H1 (cell line): ENCODE measurements at regions not wholly inside any gene's neighbourhood (a gene's known extent, or its start where the extent isn't known, plus 50 kb on each side); places are given as distances from the start of the nearest gene placed in this dataset.

ENCODE experiments used
- BCL11A ChIP-seq, 2 experiments: IDR thresholded peaks; one replicate each; pipeline ENCODE4 v1.6.1; 2011; ENCODE audit warnings: low read depth in 2 of 2, low read length in 2 of 2, mild to moderate bottlenecking in 2 of 2
- CEBPB ChIP-seq: IDR thresholded peaks from 2 replicates; pipeline ENCODE4 v1.6.1; 2012; ENCODE audit warnings: low read depth, low read length
- CHD2 ChIP-seq: IDR thresholded peaks from 2 replicates; pipeline ENCODE4 v1.6.1; 2012; ENCODE audit warnings: low read length, improper control_type of control experiment
- GTF2F1 ChIP-seq: IDR thresholded peaks from 2 replicates; pipeline ENCODE4 v1.6.1; 2012; ENCODE audit warnings: low read depth, low read length, improper control_type of control experiment, borderline replicate concordance
- HDAC2 ChIP-seq, 2 experiments: fragments of 300-600 bp in 1 of 2; sonication (generic) in 1 of 2; IDR thresholded peaks; 2 replicates each; pipeline ENCODE4 v1.6.1; 2011 to 2012; ENCODE audit warnings: low read depth in 2 of 2, low read length in 2 of 2, mild to moderate bottlenecking in 2 of 2, moderate library complexity in 2 of 2, borderline replicate concordance in 1 of 2, inconsistent platforms in 1 of 2
- TBP ChIP-seq: IDR thresholded peaks from 2 replicates; pipeline ENCODE4 v1.6.1; 2011; ENCODE audit warnings: low read depth, low read length, improper control_type of control experiment

GRCh38 chr12:75633789-75634188 is 122.4 kb upstream of the KRR1 start (continued):
- no peak for TF ChIP-seq HDAC2 (IDR thresholded peaks at IDR 0.05; ENCODE audit: borderline replicate concordance in 1 of 2, low read depth in 2 of 2, low read length in 2 of 2)
- TF ChIP-seq CEBPB, result no peak
- TF ChIP-seq TBP, result no peak
- TF ChIP-seq BCL11A (IDR thresholded peaks at IDR 0.05; ENCODE audit: low read depth in 2 of 2, low read length in 2 of 2), result no peak
- no peak for TF ChIP-seq GTF2F1
- TF ChIP-seq CHD2, result no peak
- TF ChIP-seq, all 59 proteins: peak for 0
